ENCODE measurements at regions not wholly inside any gene's neighbourhood (a gene's known extent, or its start where the extent isn't known, plus 50 kb on each side); places are given as distances from the start of the nearest gene placed in this dataset.

GRCh38 chr19:27911122-27911898, 1301.6 kb downstream of the UQCRFS1 start:
- TF ChIP-seq ZBTB21 (tag by site-specific recombination; IDR thresholded peaks at IDR 0.05) (no peak), HOXD13 (CRISPR knock-in tag; IDR thresholded peaks at IDR 0.05; ENCODE audit: borderline replicate concordance) (no peak), PRDM2 (tag by site-specific recombination; IDR thresholded peaks at IDR 0.05; ENCODE audit: borderline replicate concordance) (no peak), PRDM1 (tag by site-specific recombination; IDR thresholded peaks at IDR 0.05) (no peak), ZNF26 (tag by site-specific recombination; IDR thresholded peaks at IDR 0.05) (no peak), ZNF404 (tag by site-specific recombination; IDR thresholded peaks at IDR 0.05) (no peak), ZNF248 (tag by site-specific recombination; IDR thresholded peaks at IDR 0.05) (no peak), PRDM4 (tag by site-specific recombination; IDR thresholded peaks at IDR 0.05) (no peak), EGR2 (tag by site-specific recombination; IDR thresholded peaks at IDR 0.05; ENCODE audit: low read depth) (no peak), ZNF529 (tag by site-specific recombination; IDR thresholded peaks at IDR 0.05; ENCODE audit: insufficient replicate concordance) (no peak), ZNF585B (tag by site-specific recombination; IDR thresholded peaks at IDR 0.05) (no peak), ZNF701 (tag by site-specific recombination; IDR thresholded peaks at IDR 0.05) (no peak), ZNF175 (tag by site-specific recombination; IDR thresholded peaks at IDR 0.05) (no peak), ZNF521 (tag by site-specific recombination; IDR thresholded peaks at IDR 0.05) (no peak), ZNF16 (tag by site-specific recombination; IDR thresholded peaks at IDR 0.05; ENCODE audit: low read depth) (no peak), ZNF354C (tag by site-specific recombination; IDR thresholded peaks at IDR 0.05; ENCODE audit: borderline replicate concordance, low read depth) (no peak), ZNF660 (tag by site-specific recombination; IDR thresholded peaks at IDR 0.05) (no peak)
- CTCF ChIA-PET, result interaction anchor here (0.7 kb wide), 1 partner anchor 20 kb away, joined by 4 read pairs; no protein-coding TSS in a partner anchor
- Histone ChIP-seq H3K4me1 (ENCODE audit: control insufficient read depth, insufficient read depth, low read length) (no peaks in the 10 kb centered on the region), H3K4me3 (ENCODE audit: low read depth, low read length) (no peak overlapping the region), H3K9me3 (ENCODE audit: control insufficient read depth, insufficient read depth, low read depth, low read length) (no peaks in the 10 kb centered on the region; the same call in 1 of the 2 replicates), H3K36me3 (ENCODE audit: control insufficient read depth in 2 of 2, insufficient read depth in 1 of 2, low read length in 2 of 2) (no peaks in the 10 kb centered on the region), H3K27ac (ENCODE audit: extremely low read depth, low read depth, low read length) (no peak overlapping the region)
- POLR2A ChIA-PET, result no interaction called here
